Skeletal muscle tissue (tissue), 3 donors: ENCODE measurements at regions not wholly inside any gene's neighbourhood (a gene's known extent, or its start where the extent isn't known, plus 50 kb on each side); places are given as distances from the start of the nearest gene placed in this dataset.

ENCODE experiments used
- H3K27ac ChIP-seq: one replicate; pipeline ENCODE4 v1.7.0; 2013; ENCODE audit warnings: mild to moderate bottlenecking, low read depth, low read length, inconsistent platforms
- H3K27me3 ChIP-seq, 3 donors: one replicate each; pipeline ENCODE4 v1.7.0; 2013; ENCODE audit warnings: low read length in 3 of 3; ENCODE audit not compliant: control insufficient read depth in 3 of 3, insufficient read depth in 3 of 3
- H3K36me3 ChIP-seq, 3 donors: one replicate each; pipeline ENCODE4 v1.7.0; 2013; ENCODE audit warnings: low read length in 3 of 3; ENCODE audit not compliant: control insufficient read depth in 3 of 3, insufficient read depth in 3 of 3
- H3K4me1 ChIP-seq, 3 donors: one replicate each; pipeline ENCODE4 v1.7.0; 2013; ENCODE audit warnings: low read length in 3 of 3, mild to moderate bottlenecking in 3 of 3; ENCODE audit not compliant: control insufficient read depth in 3 of 3, insufficient read depth in 3 of 3
- H3K4me3 ChIP-seq, 3 donors: one replicate each; pipeline ENCODE4 v1.7.0; 2013; ENCODE audit warnings: low read length in 3 of 3
- H3K9ac ChIP-seq, 3 donors: one replicate each; pipeline ENCODE4 v1.7.0; 2013; ENCODE audit warnings: low read length in 3 of 3, mild to moderate bottlenecking in 3 of 3, moderate library complexity in 2 of 3, low read depth in 1 of 3
- H3K9me3 ChIP-seq, 3 donors: one replicate each; pipeline ENCODE4 v1.7.0; 2013; ENCODE audit warnings: low read length in 3 of 3; ENCODE audit not compliant: control insufficient read depth in 3 of 3
- donor health status: Osteomylitis.

GRCh38 chr6:140929121-140929520, 1203.6 kb upstream of the GJE1 start:
- Histone ChIP-seq H3K4me3 (no peak overlapping the region), H3K36me3 (no peaks in the 10 kb centered on the region), H3K27ac (no peak overlapping the region), H3K9ac (no peak overlapping the region), H3K9me3 (no peaks in the 10 kb centered on the region), H3K4me1 (no peaks in the 10 kb centered on the region), H3K27me3 (no peaks in the 10 kb centered on the region)

- H3K36me3 ChIP-seq, result no peaks in the 10 kb centered on the region
- H3K9ac ChIP-seq, result no peak overlapping the region
- H3K9me3 ChIP-seq, result no peaks in the 10 kb centered on the region
- no peaks in the 10 kb centered on the region for H3K27me3 ChIP-seq
- H3K4me3 ChIP-seq, result no peak overlapping the region
- H3K27ac ChIP-seq, result no peak overlapping the region
- no peaks in the 10 kb centered on the region for H3K4me1 ChIP-seq
Observed at GRCh38 chr6:140923048-140923447, 1209.7 kb upstream of the GJE1 start.

- Histone ChIP-seq H3K36me3 (no peaks in the 10 kb centered on the region), H3K9me3 (no peaks in the 10 kb centered on the region), H3K27ac (no peak overlapping the region), H3K9ac (no peak overlapping the region), H3K27me3 (no peaks in the 10 kb centered on the region), H3K4me3 (no peak overlapping the region), H3K4me1 (no peaks in the 10 kb centered on the region)
Observed at GRCh38 chr6:140921366-140922226, 1211.1 kb upstream of the GJE1 start.

- Histone ChIP-seq H3K36me3 (no peaks in the 10 kb centered on the region), H3K9me3 (no peaks in the 10 kb centered on the region), H3K27me3 (no peaks in the 10 kb centered on the region), H3K4me3 (no peak overlapping the region), H3K4me1 (no peaks in the 10 kb centered on the region), H3K9ac (no peak overlapping the region), H3K27ac (no peak overlapping the region)
Observed at GRCh38 chr6:140917911-140918310, 1214.8 kb upstream of the GJE1 start.

GRCh38 chr6:140915551-140915950, 1217.2 kb upstream of the GJE1 start:
- Histone ChIP-seq H3K27ac (no peak overlapping the region), H3K4me3 (no peak overlapping the region), H3K9me3 (no peaks in the 10 kb centered on the region), H3K36me3 (no peaks in the 10 kb centered on the region), H3K4me1 (no peaks in the 10 kb centered on the region), H3K9ac (no peak overlapping the region), H3K27me3 (no peaks in the 10 kb centered on the region)

- no peak overlapping the region for H3K9ac ChIP-seq
- H3K4me3 ChIP-seq, result no peak overlapping the region
- no peaks in the 10 kb centered on the region for H3K4me1 ChIP-seq
- no peaks in the 10 kb centered on the region for H3K27me3 ChIP-seq
- H3K36me3 ChIP-seq, result no peaks in the 10 kb centered on the region
- H3K9me3 ChIP-seq, result no peaks in the 10 kb centered on the region
- no peak overlapping the region for H3K27ac ChIP-seq
Observed at GRCh38 chr6:140915103-140915502, 1217.6 kb upstream of the GJE1 start.

GRCh38 chr6:140912686-140913085, 1220.0 kb upstream of the GJE1 start:
- Histone ChIP-seq H3K4me3 (no peak overlapping the region), H3K4me1 (no peaks in the 10 kb centered on the region), H3K27me3 (no peaks in the 10 kb centered on the region), H3K36me3 (no peaks in the 10 kb centered on the region), H3K9me3 (no peaks in the 10 kb centered on the region), H3K9ac (no peak overlapping the region), H3K27ac (no peak overlapping the region)

- Histone ChIP-seq H3K4me1 (no peaks in the 10 kb centered on the region), H3K27me3 (no peaks in the 10 kb centered on the region), H3K9ac (no peak overlapping the region), H3K4me3 (no peak overlapping the region), H3K9me3 (peaks cover 0 to 2% (median 0%) of the 10 kb centered on the region in 3 donors), H3K27ac (no peak overlapping the region), H3K36me3 (no peaks in the 10 kb centered on the region)
Observed at GRCh38 chr6:140909625-140910024, 1223.1 kb upstream of the GJE1 start.

- no peaks in the 10 kb centered on the region for H3K27me3 ChIP-seq
- H3K36me3 ChIP-seq, result no peaks in the 10 kb centered on the region
- no peaks in the 10 kb centered on the region for H3K4me1 ChIP-seq
- no peak overlapping the region for H3K9ac ChIP-seq
- H3K9me3 ChIP-seq, result peaks cover 0 to 2% (median 0%) of the 10 kb centered on the region in 3 donors
- no peak overlapping the region for H3K4me3 ChIP-seq
- H3K27ac ChIP-seq, result no peak overlapping the region
Observed at GRCh38 chr6:140909156-140909555, 1223.6 kb upstream of the GJE1 start.

- H3K4me3 ChIP-seq, result no peak overlapping the region
- no peaks in the 10 kb centered on the region for H3K36me3 ChIP-seq
- no peaks in the 10 kb centered on the region for H3K27me3 ChIP-seq
- H3K9me3 ChIP-seq, result peaks cover 0 to 2% (median 0%) of the 10 kb centered on the region in 3 donors
- H3K27ac ChIP-seq, result no peak overlapping the region
- H3K9ac ChIP-seq, result no peak overlapping the region
- H3K4me1 ChIP-seq, result no peaks in the 10 kb centered on the region
Observed at GRCh38 chr6:140908505-140908904, 1224.2 kb upstream of the GJE1 start.
